Neural cell (in vitro differentiated cells): ENCODE measurements at regions not wholly inside any gene's neighbourhood (a gene's known extent, or its start where the extent isn't known, plus 50 kb on each side); places are given as distances from the start of the nearest gene placed in this dataset.

Source experiments
- CTCF ChIP-seq: fragments of 450-650 bp; IDR thresholded peaks from 2 replicates; pipeline ENCODE4 v1.5.1; 2014; ENCODE audit warnings: antibody characterized with exemption, mild to moderate bottlenecking, moderate library complexity; ENCODE audit not compliant: poor library complexity, severe bottlenecking
- EP300 ChIP-seq: fragments of 450-650 bp; conservative IDR thresholded peaks from 2 replicates; pipeline ENCODE4 v1.6.1; 2014; ENCODE audit warnings: antibody characterized with exemption, mild to moderate bottlenecking, moderate library complexity; ENCODE audit not compliant: poor library complexity, severe bottlenecking
- EZH2 ChIP-seq: fragments of 200-600, 300-800 bp; shearing (Covaris generic), sonication (generic); IDR thresholded peaks from 2 replicates; pipeline ENCODE4 v1.6.1; 2014; ENCODE audit warnings: antibody characterized with exemption, low read length, borderline replicate concordance, mild to moderate bottlenecking; ENCODE audit not compliant: insufficient read depth, poor library complexity, severe bottlenecking
- POLR2AphosphoS5 ChIP-seq: IDR thresholded peaks from 2 replicates; pipeline ENCODE4 v1.6.1; 2012

GRCh38 chr7:55273186-55273980 lies 91.8 kb upstream of the LANCL2 start:
- no peak for TF ChIP-seq EP300
- TF ChIP-seq CTCF = no peak
- TF ChIP-seq POLR2AphosphoS5 = no peak
- TF ChIP-seq EZH2 = no peak
